GM23338 (cell line): ENCODE measurements at regions not wholly inside any gene's neighbourhood (a gene's known extent, or its start where the extent isn't known, plus 50 kb on each side); places are given as distances from the start of the nearest gene placed in this dataset.

Experiments
- ATAC-seq: fragments of 200-7000 bp; cut with Tn5 transposase; 3 replicates; pipeline ENCODE4 v1.9.1; 2020
- DNase-seq: peaks from one replicate; pipeline ENCODE4 v3.0.0-alpha.2; 2015; ENCODE audit warnings: low spot score
- H2AFZ ChIP-seq: fragments of 200-600 bp; sonication (generic); 2 replicates; pipeline ENCODE4 v1.8.0; 2016; ENCODE audit warnings: antibody characterized with exemption, mild to moderate bottlenecking, moderate library complexity
- H3F3A ChIP-seq: fragments of 200-600 bp; sonication (generic); replicated peaks from 2 replicates; pipeline ENCODE4 v1.8.0; 2017; ENCODE audit warnings: antibody characterized with exemption, mixed run types, low read depth
- H3K27ac ChIP-seq: fragments of 200-600 bp; sonication (generic); 2 replicates; pipeline ENCODE4 v1.6.1; 2016; ENCODE audit warnings: low read depth
- H3K27me3 ChIP-seq: fragments of 200-600 bp; sonication (generic); 2 replicates; pipeline ENCODE4 v1.8.0; 2016; ENCODE audit warnings: mild to moderate bottlenecking, mixed run types, moderate library complexity; ENCODE audit not compliant: insufficient read depth
- H3K36me3 ChIP-seq: fragments of 200-600 bp; sonication (generic); 2 replicates; pipeline ENCODE4 v1.8.0; 2016; ENCODE audit warnings: mild to moderate bottlenecking; ENCODE audit not compliant: insufficient read depth
- H3K4me1 ChIP-seq: fragments of 200-600 bp; sonication (generic); 2 replicates; pipeline ENCODE4 v1.8.0; 2016; ENCODE audit warnings: mild to moderate bottlenecking, moderate library complexity; ENCODE audit not compliant: insufficient read depth
- H3K4me2 ChIP-seq: fragments of 200-600 bp; sonication (generic); 2 replicates; pipeline ENCODE4 v1.7.1; 2017; ENCODE audit warnings: mixed run types
- H3K4me3 ChIP-seq: fragments of 200-600 bp; sonication (generic); 2 replicates; pipeline ENCODE4 v1.6.1; 2016; ENCODE audit warnings: mixed run types
- H3K79me2 ChIP-seq: fragments of 200-600 bp; sonication (generic); replicated peaks from 2 replicates; pipeline ENCODE4 v1.8.0; 2017; ENCODE audit warnings: mild to moderate bottlenecking; ENCODE audit not compliant: insufficient read depth
- H3K9me2 ChIP-seq: fragments of 200-600 bp; sonication (generic); 2 replicates; pipeline ENCODE4 v1.8.0; 2017; ENCODE audit not compliant: insufficient read depth
- H4K20me1 ChIP-seq: fragments of 200-600 bp; sonication (generic); replicated peaks from 2 replicates; pipeline ENCODE4 v1.8.0; 2017; ENCODE audit warnings: mild to moderate bottlenecking; ENCODE audit not compliant: insufficient read depth
- H3K27ac Mint-ChIP-seq: 2 replicates; pipeline ENCODE4 v1.8.0; 2020; ENCODE audit warnings: inconsistent platforms, mild to moderate bottlenecking, moderate library complexity, mixed read lengths
- H3K27me3 Mint-ChIP-seq: 3 replicates; pipeline ENCODE4 v1.8.0; 2022; ENCODE audit warnings: low read depth, mild to moderate bottlenecking, moderate library complexity, mixed read lengths, inconsistent platforms; ENCODE audit not compliant: insufficient read depth, poor library complexity
- H3K36me3 Mint-ChIP-seq: 3 replicates; pipeline ENCODE4 v1.8.0; 2021; ENCODE audit warnings: low read depth, mild to moderate bottlenecking, inconsistent platforms, moderate library complexity, mixed read lengths
- H3K4me1 Mint-ChIP-seq: 3 replicates; pipeline ENCODE4 v1.8.0; 2020; ENCODE audit warnings: mild to moderate bottlenecking, inconsistent platforms, mixed read lengths
- H3K4me3 Mint-ChIP-seq: 3 replicates; pipeline ENCODE4 v1.8.0; 2021; ENCODE audit warnings: moderate library complexity, mild to moderate bottlenecking, inconsistent platforms, mixed read lengths
- H3K9me3 Mint-ChIP-seq: 3 replicates; pipeline ENCODE4 v1.8.0; 2020; ENCODE audit warnings: moderate library complexity, mild to moderate bottlenecking, inconsistent platforms, mixed read lengths
- CREB1 ChIP-seq: fragments of 250-450 bp; sonication (Bioruptor Pico); IDR thresholded peaks from 2 replicates; pipeline ENCODE4 v1.5.0; 2020; ENCODE audit warnings: low read depth, mild to moderate bottlenecking, moderate library complexity
- CTCF ChIP-seq, 2 experiments: fragments of 200-600 bp in 1 of 2; sonication (generic) in 1 of 2; conservative IDR thresholded peaks; 2 replicates each; pipeline versions ENCODE4 v1.5.1 to v1.6.1; 2016 to 2017; ENCODE audit warnings: antibody characterized with exemption in 2 of 2, low read depth in 2 of 2, mild to moderate bottlenecking in 2 of 2, moderate library complexity in 1 of 2
- EZH2 ChIP-seq: fragments of 200-600 bp; sonication (generic); IDR thresholded peaks from one replicate; pipeline ENCODE4 v1.8.0; 2017; ENCODE audit warnings: antibody characterized with exemption, mild to moderate bottlenecking, low read depth; ENCODE audit not compliant: unreplicated experiment
- EZH2phosphoT487 ChIP-seq: fragments of 200-600 bp; sonication (generic); IDR thresholded peaks from one replicate; pipeline ENCODE4 v1.8.1; 2018; ENCODE audit warnings: antibody characterized with exemption; ENCODE audit not compliant: unreplicated experiment
- JUNB ChIP-seq: IDR thresholded peaks from one replicate; pipeline ENCODE4 v1.6.1; 2016; ENCODE audit warnings: antibody characterized with exemption; ENCODE audit not compliant: unreplicated experiment
- NANOG ChIP-seq: IDR thresholded peaks from 2 replicates; pipeline ENCODE4 v1.6.1; 2016; ENCODE audit warnings: antibody characterized with exemption, borderline replicate concordance
- POLR2AphosphoS5 ChIP-seq: IDR thresholded peaks from 2 replicates; pipeline ENCODE4 v1.6.1; 2016; ENCODE audit warnings: antibody characterized with exemption, low read depth
- REST ChIP-seq: IDR thresholded peaks from one replicate; pipeline ENCODE4 v1.6.1; 2018; ENCODE audit warnings: antibody characterized with exemption; ENCODE audit not compliant: unreplicated experiment
- STAT1 ChIP-seq: IDR thresholded peaks from one replicate; pipeline ENCODE4 v1.6.1; 2016; ENCODE audit warnings: antibody characterized with exemption; ENCODE audit not compliant: unreplicated experiment
- ZNF114 ChIP-seq: fragments of 250-450 bp; sonication (Bioruptor Pico); IDR thresholded peaks from 2 replicates; pipeline ENCODE4 v1.5.0; 2020; ENCODE audit warnings: mild to moderate bottlenecking, moderate library complexity
- ZNF331 ChIP-seq: fragments of 250-450 bp; sonication (Bioruptor Pico); IDR thresholded peaks from 2 replicates; pipeline ENCODE4 v1.5.0; 2020; ENCODE audit warnings: low read depth, mild to moderate bottlenecking, moderate library complexity
- TF ChIP-seq, protein P1 (sequence below): IDR thresholded peaks from 2 replicates; pipeline ENCODE4 v1.6.1; 2016; ENCODE audit warnings: antibody characterized with exemption
- TF ChIP-seq, protein P2 (sequence below): fragments of 250-450 bp; sonication (Bioruptor Pico); IDR thresholded peaks from 2 replicates; pipeline ENCODE4 v1.5.0; 2020; ENCODE audit warnings: mild to moderate bottlenecking, moderate library complexity

GRCh38 chr5:103394676-103395075 is 136.1 kb downstream of the MACIR start:
- no peak overlapping the region for H3K4me3 Mint-ChIP-seq
- no peaks in the 10 kb centered on the region for H4K20me1 ChIP-seq
- H2AFZ ChIP-seq = peak overlapping the region; percentile 60; the same call in 1 of the 2 replicates
- H3K9me2 ChIP-seq = peaks cover 3% of the 10 kb centered on the region; the same call in 1 of the 2 replicates
- no peak overlapping the region for H3K4me3 ChIP-seq
- no peak for DNase-seq
- H3K27ac ChIP-seq = no peak overlapping the region
- no peaks in the 10 kb centered on the region for H3K36me3 ChIP-seq
- no peaks in the 10 kb centered on the region for H3K27me3 ChIP-seq
- H3K4me2 ChIP-seq = no peak overlapping the region
- TF ChIP-seq CREB1 (CRISPR knock-in tag) (no peak), ZNF114 (no peak), EZH2phosphoT487 (no peak), JUNB (no peak), NANOG (no peak), CTCF (conservative IDR thresholded peaks at IDR 0.05; ENCODE audit: low read depth in 2 of 2) (no peak), REST (no peak), POLR2AphosphoS5 (no peak), ZNF331 (no peak), EZH2 (no peak), STAT1 (no peak)
- TF ChIP-seq, protein P1, sequence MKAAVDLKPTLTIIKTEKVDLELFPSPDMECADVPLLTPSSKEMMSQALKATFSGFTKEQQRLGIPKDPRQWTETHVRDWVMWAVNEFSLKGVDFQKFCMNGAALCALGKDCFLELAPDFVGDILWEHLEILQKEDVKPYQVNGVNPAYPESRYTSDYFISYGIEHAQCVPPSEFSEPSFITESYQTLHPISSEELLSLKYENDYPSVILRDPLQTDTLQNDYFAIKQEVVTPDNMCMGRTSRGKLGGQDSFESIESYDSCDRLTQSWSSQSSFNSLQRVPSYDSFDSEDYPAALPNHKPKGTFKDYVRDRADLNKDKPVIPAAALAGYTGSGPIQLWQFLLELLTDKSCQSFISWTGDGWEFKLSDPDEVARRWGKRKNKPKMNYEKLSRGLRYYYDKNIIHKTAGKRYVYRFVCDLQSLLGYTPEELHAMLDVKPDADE = no peak
- TF ChIP-seq, protein P2, sequence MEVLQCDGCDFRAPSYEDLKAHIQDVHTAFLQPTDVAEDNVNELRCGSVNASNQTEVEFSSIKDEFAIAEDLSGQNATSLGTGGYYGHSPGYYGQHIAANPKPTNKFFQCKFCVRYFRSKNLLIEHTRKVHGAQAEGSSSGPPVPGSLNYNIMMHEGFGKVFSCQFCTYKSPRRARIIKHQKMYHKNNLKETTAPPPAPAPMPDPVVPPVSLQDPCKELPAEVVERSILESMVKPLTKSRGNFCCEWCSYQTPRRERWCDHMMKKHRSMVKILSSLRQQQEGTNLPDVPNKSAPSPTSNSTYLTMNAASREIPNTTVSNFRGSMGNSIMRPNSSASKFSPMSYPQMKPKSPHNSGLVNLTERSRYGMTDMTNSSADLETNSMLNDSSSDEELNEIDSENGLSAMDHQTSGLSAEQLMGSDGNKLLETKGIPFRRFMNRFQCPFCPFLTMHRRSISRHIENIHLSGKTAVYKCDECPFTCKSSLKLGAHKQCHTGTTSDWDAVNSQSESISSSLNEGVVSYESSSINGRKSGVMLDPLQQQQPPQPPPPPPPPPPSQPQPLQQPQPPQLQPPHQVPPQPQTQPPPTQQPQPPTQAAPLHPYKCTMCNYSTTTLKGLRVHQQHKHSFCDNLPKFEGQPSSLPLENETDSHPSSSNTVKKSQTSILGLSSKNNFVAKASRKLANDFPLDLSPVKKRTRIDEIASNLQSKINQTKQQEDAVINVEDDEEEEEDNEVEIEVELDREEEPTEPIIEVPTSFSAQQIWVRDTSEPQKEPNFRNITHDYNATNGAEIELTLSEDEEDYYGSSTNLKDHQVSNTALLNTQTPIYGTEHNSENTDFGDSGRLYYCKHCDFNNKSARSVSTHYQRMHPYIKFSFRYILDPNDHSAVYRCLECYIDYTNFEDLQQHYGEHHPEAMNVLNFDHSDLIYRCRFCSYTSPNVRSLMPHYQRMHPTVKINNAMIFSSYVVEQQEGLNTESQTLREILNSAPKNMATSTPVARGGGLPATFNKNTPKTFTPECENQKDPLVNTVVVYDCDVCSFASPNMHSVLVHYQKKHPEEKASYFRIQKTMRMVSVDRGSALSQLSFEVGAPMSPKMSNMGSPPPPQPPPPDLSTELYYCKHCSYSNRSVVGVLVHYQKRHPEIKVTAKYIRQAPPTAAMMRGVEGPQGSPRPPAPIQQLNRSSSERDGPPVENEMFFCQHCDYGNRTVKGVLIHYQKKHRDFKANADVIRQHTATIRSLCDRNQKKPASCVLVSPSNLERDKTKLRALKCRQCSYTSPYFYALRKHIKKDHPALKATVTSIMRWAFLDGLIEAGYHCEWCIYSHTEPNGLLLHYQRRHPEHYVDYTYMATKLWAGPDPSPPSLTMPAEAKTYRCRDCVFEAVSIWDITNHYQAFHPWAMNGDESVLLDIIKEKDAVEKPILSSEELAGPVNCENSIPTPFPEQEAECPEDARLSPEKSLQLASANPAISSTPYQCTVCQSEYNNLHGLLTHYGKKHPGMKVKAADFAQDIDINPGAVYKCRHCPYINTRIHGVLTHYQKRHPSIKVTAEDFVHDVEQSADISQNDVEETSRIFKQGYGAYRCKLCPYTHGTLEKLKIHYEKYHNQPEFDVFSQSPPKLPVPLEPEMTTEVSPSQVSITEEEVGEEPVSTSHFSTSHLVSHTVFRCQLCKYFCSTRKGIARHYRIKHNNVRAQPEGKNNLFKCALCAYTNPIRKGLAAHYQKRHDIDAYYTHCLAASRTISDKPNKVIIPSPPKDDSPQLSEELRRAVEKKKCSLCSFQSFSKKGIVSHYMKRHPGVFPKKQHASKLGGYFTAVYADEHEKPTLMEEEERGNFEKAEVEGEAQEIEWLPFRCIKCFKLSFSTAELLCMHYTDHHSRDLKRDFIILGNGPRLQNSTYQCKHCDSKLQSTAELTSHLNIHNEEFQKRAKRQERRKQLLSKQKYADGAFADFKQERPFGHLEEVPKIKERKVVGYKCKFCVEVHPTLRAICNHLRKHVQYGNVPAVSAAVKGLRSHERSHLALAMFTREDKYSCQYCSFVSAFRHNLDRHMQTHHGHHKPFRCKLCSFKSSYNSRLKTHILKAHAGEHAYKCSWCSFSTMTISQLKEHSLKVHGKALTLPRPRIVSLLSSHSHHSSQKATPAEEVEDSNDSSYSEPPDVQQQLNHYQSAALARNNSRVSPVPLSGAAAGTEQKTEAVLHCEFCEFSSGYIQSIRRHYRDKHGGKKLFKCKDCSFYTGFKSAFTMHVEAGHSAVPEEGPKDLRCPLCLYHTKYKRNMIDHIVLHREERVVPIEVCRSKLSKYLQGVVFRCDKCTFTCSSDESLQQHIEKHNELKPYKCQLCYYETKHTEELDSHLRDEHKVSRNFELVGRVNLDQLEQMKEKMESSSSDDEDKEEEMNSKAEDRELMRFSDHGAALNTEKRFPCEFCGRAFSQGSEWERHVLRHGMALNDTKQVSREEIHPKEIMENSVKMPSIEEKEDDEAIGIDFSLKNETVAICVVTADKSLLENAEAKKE (CRISPR knock-in tag) = no peak
- no peaks in the 10 kb centered on the region for H3K9me3 Mint-ChIP-seq
- H3K4me1 Mint-ChIP-seq = peaks cover 35% of the 10 kb centered on the region
- H3K36me3 Mint-ChIP-seq = no peaks in the 10 kb centered on the region
- no peak for ATAC-seq
- no peaks in the 10 kb centered on the region for H3F3A ChIP-seq
- no peaks in the 10 kb centered on the region for H3K79me2 ChIP-seq
- H3K4me1 ChIP-seq = peaks cover 12% of the 10 kb centered on the region
- peak overlapping the region; percentile 17; the same call in 1 of the 2 replicates for H3K27ac Mint-ChIP-seq
- peaks cover 2% of the 10 kb centered on the region for H3K27me3 Mint-ChIP-seq
